GM12878 (cell line): ENCODE measurements at regions not wholly inside any gene's neighbourhood (a gene's known extent, or its start where the extent isn't known, plus 50 kb on each side); places are given as distances from the start of the nearest gene placed in this dataset.

Source experiments
- ATAC-seq: fragments of 200-7000 bp; cut with Tn5 transposase; 3 replicates; pipeline ENCODE4 v1.9.1; 2020; ENCODE audit warnings: mild to moderate bottlenecking, moderate library complexity
- BruUV-seq: library from RNA; stranded (reverse); fragments of 400-500 nt; replicated peaks from 2 replicates; lab custom pipeline; 2021; lab: Mats Ljungman, UMichigan
- CTCF ChIA-PET: fragments of 300-600 bp; sonication (Branson Sonifier 250); formaldehyde crosslinking; extraction: SDS; loops from one replicate; lab custom pipeline; 2021; ENCODE audit warnings: inconsistent platforms; lab: Yijun Ruan, JAX
- POLR2A ChIA-PET: fragments of 350-600 bp; formaldehyde crosslinking; extraction: SDS; loops from one replicate; lab custom pipeline; 2021; ENCODE audit warnings: inconsistent platforms; lab: Charles Lee
- RAD21 ChIA-PET: fragments of 300-600 bp; sonication (Branson Sonifier 250); formaldehyde crosslinking; loops from one replicate; lab custom pipeline; 2023; ENCODE audit warnings: antibody characterized with exemption; ENCODE audit not compliant: unreplicated experiment; lab: Charles Lee
- SMC1A ChIA-PET: fragments of 300-600 bp; sonication (Branson Sonifier 250); formaldehyde crosslinking; loops from one replicate; lab custom pipeline; 2023; ENCODE audit not compliant: unreplicated experiment, uncharacterized antibody; lab: Charles Lee
- DNase-seq: peaks from one replicate; pipeline ENCODE4 v3.0.0-alpha.2; 2011; ENCODE audit warnings: low read depth, low spot score
- FAIRE-seq: peaks from 3 replicates; lab custom pipeline; 2011; peaks lifted over from hg19 to GRCh38; lab: Jason Lieb, UNC
- H2AFZ ChIP-seq: 2 replicates; pipeline ENCODE4 v1.6.0; 2011; ENCODE audit warnings: low read depth, low read length, control low read depth; ENCODE audit not compliant: control insufficient read depth
- H3K27ac ChIP-seq: 2 replicates; pipeline ENCODE4 v1.5.1; 2011; ENCODE audit warnings: control low read depth; ENCODE audit not compliant: control insufficient read depth, insufficient read depth
- H3K27me3 ChIP-seq, 2 experiments: replicated peaks in 1 of 2; 2 replicates each; pipeline versions ENCODE4 v1.6.0 to v1.6.1; 2011; ENCODE audit warnings: low read length in 1 of 2; ENCODE audit not compliant: control insufficient read depth in 2 of 2, insufficient read depth in 2 of 2
- H3K36me3 ChIP-seq, 2 experiments: 2 replicates each; pipeline ENCODE4 v1.5.1; 2011; ENCODE audit warnings: low read length in 1 of 2; ENCODE audit not compliant: control insufficient read depth in 2 of 2, insufficient read depth in 2 of 2
- H3K4me1 ChIP-seq: 2 replicates; pipeline ENCODE4 v1.6.1; 2011; ENCODE audit warnings: mild to moderate bottlenecking, low read length, moderate library complexity, mixed read lengths; ENCODE audit not compliant: control insufficient read depth, insufficient read depth
- H3K4me2 ChIP-seq: 2 replicates; pipeline ENCODE4 v1.6.0; 2011; ENCODE audit warnings: control low read depth; ENCODE audit not compliant: control insufficient read depth, insufficient read depth
- H3K4me3 ChIP-seq: fragments of 200-600 bp; sonication (generic); 2 replicates; pipeline ENCODE4 v1.5.1; 2016
- H3K79me2 ChIP-seq: 2 replicates; pipeline ENCODE4 v1.6.0; 2011; ENCODE audit warnings: low read length; ENCODE audit not compliant: control insufficient read depth, insufficient read depth
- H3K9ac ChIP-seq: 2 replicates; pipeline ENCODE4 v1.8.0; 2011; ENCODE audit warnings: low read length, control low read depth, mixed read lengths; ENCODE audit not compliant: control insufficient read depth, insufficient read depth
- H3K9me3 ChIP-seq: replicated peaks from 3 replicates; pipeline ENCODE4 v1.5.1; 2011; ENCODE audit warnings: mild to moderate bottlenecking, low read length; ENCODE audit not compliant: control insufficient read depth, insufficient read depth
- H4K20me1 ChIP-seq: 2 replicates; pipeline ENCODE4 v1.6.0; 2011; ENCODE audit not compliant: control insufficient read depth, insufficient read depth
- ATF7 ChIP-seq: fragments of 450-650 bp; IDR thresholded peaks from 2 replicates; pipeline ENCODE4 v1.6.1; 2016; ENCODE audit warnings: low read depth, mild to moderate bottlenecking
- BCL11A ChIP-seq: IDR thresholded peaks from 2 replicates; pipeline ENCODE4 v1.6.1; 2011; ENCODE audit warnings: low read depth, low read length
- FOXK2 ChIP-seq: fragments of 450-650 bp; IDR thresholded peaks from 2 replicates; pipeline ENCODE4 v1.6.1; 2017; ENCODE audit warnings: mild to moderate bottlenecking, moderate library complexity
- LARP7 ChIP-seq: fragments of 450-650 bp; IDR thresholded peaks from 2 replicates; pipeline ENCODE4 v1.6.1; 2017; ENCODE audit warnings: mild to moderate bottlenecking
- NR2C1 ChIP-seq: fragments of 450-650 bp; IDR thresholded peaks from 2 replicates; pipeline ENCODE4 v1.6.1; 2017; ENCODE audit warnings: antibody characterized with exemption, mild to moderate bottlenecking, moderate library complexity
- TCF7 ChIP-seq: IDR thresholded peaks from 2 replicates; pipeline ENCODE4 v1.6.1; 2014; ENCODE audit warnings: antibody characterized with exemption, borderline replicate concordance
- YY1 ChIP-seq: IDR thresholded peaks from 2 replicates; pipeline ENCODE4 v1.6.1; 2011; ENCODE audit warnings: low read depth, mild to moderate bottlenecking, low read length
- WGBS: methylation state at CpG from one replicate; pipeline ENCODE4 v1.1.6; 2016; ENCODE audit warnings: low lambda C conversion rate; ENCODE audit not compliant: insufficient replicate concordance, insufficient coverage; ENCODE audit errors: missing lambda C conversion rate; 5-methylcytosine and 5-hydroxymethylcytosine counted together
- in situ Hi-C: fragments of 300-500 bp; cut with MboI; formaldehyde crosslinking; loops from 9 replicates; pipeline ENCODE4 v1.14.3; 2018; ENCODE audit warnings: mixed read lengths
- intact Hi-C: fragments of 100-400 bp; cut with micrococcal nuclease; formaldehyde crosslinking; loops from one replicate; pipeline ENCODE4 v1.14.2; 2022; ENCODE audit not compliant: unreplicated experiment

DNA sequence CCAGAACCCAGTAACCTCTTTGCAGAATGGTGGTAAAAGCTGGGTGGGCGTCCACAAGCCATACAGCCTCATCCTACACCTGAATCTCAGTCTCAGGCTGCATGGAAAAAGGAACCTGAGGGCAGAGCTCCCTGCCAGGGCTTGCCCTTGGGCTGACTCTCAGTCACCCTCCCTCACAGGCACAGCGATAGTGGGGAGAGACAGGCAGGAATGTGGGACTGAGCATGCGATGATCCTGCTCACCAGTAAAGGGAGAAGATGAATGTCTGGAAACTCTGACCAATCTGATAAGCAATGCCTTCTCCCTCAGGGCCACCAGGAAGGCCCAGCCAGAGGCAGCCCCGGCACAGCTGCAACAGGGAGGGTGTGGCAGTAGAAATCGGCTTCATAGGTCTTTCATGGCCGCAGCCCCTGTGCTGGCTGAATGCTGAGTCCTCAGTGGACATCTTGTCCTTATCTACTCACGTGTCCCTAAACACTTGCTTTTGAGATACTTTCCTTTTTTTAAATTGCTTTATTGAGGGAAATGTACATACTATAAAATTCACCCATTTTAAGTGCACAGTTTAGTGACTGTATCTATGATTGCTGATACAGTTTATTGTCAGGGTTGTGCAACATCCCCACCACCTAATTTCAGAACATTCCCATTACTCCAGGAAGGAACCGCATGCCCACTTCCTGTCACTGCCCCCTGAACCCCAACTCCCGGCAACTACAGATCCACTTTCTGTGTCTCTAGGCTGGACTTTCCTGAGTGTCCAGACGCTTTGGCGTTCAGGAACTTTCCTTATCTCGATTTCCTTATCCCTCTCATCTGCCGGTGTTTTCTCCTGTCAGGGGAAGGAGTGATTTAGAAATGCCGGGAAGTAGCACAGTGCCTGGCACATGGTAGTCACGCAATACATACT is 258.1 kb downstream of the PCNX1 start:
- Histone ChIP-seq H3K27ac (no peak overlapping the region), H4K20me1 (no peaks in the 10 kb centered on the region), H3K36me3 (no peaks in the 10 kb centered on the region), H3K4me2 (no peak overlapping the region), H3K4me1 (no peaks in the 10 kb centered on the region), H3K27me3 (no peaks in the 10 kb centered on the region), H3K4me3 (no peak overlapping the region), H3K79me2 (no peaks in the 10 kb centered on the region), H2AFZ (no peak overlapping the region), H3K9ac (no peak overlapping the region), H3K9me3 (no peaks in the 10 kb centered on the region; the same call in 2 of the 3 replicates)
- CTCF ChIA-PET = interaction anchor here (0.8 to 1.5 kb wide), 5 partner anchors 15 to 584 kb away, joined by 3 to 4 read pairs (median 4); no protein-coding TSS in a partner anchor
- FAIRE-seq (no peak), DNase-seq (no peak), ATAC-seq (no peak)
- 53% methylated on average over 15 of the region's 15 CpGs for WGBS
- RAD21 ChIA-PET = interaction anchor here (1.3 to 1.4 kb wide), 2 partner anchors 156 to 574 kb away, joined by 3 to 5 read pairs; no protein-coding TSS in a partner anchor
- POLR2A ChIA-PET = no interaction called here
- in situ Hi-C loops (no loop called here), intact Hi-C loops (no loop called here)
- no TSS peak for BruUV-seq
- TF ChIP-seq BCL11A = no peak
- no peak for TF ChIP-seq FOXK2
- TF ChIP-seq LARP7 = no peak
- TF ChIP-seq YY1 = no peak
- TF ChIP-seq ATF7 = no peak
- TF ChIP-seq TCF7 = no peak
- TF ChIP-seq NR2C1 = no peak
- SMC1A ChIA-PET = interaction anchor here (0.7 to 1.3 kb wide), 4 partner anchors 23 to 1200 kb away, joined by 3 to 5 read pairs (median 4); no protein-coding TSS in a partner anchor
